ENCODE measurements at regions not wholly inside any gene's neighbourhood (a gene's known extent, or its start where the extent isn't known, plus 50 kb on each side); places are given as distances from the start of the nearest gene placed in this dataset.

- Histone ChIP-seq H3K9ac (peak overlapping the region; percentile 50 to 77 (median 67); a peak in 21 of 22 replicates), H4K20me1 (peaks cover 0 to 58% (median 15%) of the 10 kb centered on the region in 11 experiments; a peak in 14 of 22 replicates), H3K4me3 (peak overlapping the region in 9 of 10 experiments; percentile 6 to 57 (median 26); a peak in 13 of 20 replicates), H3K36me3 (peaks cover 9 to 70% (median 52%) of the 10 kb centered on the region in 11 experiments), H3K4me2 (peak overlapping the region; percentile 81 to 98 (median 94)), H3K9me3 (replicated peaks in 1 of 11) (no peaks in the 10 kb centered on the region), H3K4me1 (peaks cover 97 to 100% (median 100%) of the 10 kb centered on the region in 10 experiments), H3K27me3 (no peaks in the 10 kb centered on the region), H3K27ac (peak overlapping the region; percentile 71 to 91 (median 83))
- no peak for TF ChIP-seq Cebpa-rat (IDR thresholded peaks at IDR 0.05)
These were observed 114.2 kb upstream of the IPO9 start for GRCh38 chr1:201714542-201715329.

GRCh38 chr1:201715351-201715750, 113.6 kb upstream of the IPO9 start:
- peak overlapping the region; percentile 71 to 91 (median 83) for H3K27ac ChIP-seq
- no peak for TF ChIP-seq Cebpa-rat (IDR thresholded peaks at IDR 0.05)

GRCh38 chr1:201715801-201716741, 112.9 kb upstream of the IPO9 start:
- H3K4me2 ChIP-seq: peak overlapping the region; percentile 81 to 98 (median 94)
- H4K20me1 ChIP-seq: peaks cover 0 to 61% (median 22%) of the 10 kb centered on the region in 11 experiments; a peak in 15 of 22 replicates
- TF ChIP-seq Cebpa-rat (IDR thresholded peaks at IDR 0.05): no peak
- peak overlapping the region in 8 of 10 experiments; percentile 10 to 57 (median 34); a peak in 10 of 20 replicates for H3K4me3 ChIP-seq
- peak overlapping the region; percentile 71 to 91 (median 83); a peak in 21 of 22 replicates for H3K27ac ChIP-seq
- H3K9ac ChIP-seq: peak overlapping the region; percentile 48 to 77 (median 69); a peak in 21 of 22 replicates
- peaks cover 97 to 100% (median 100%) of the 10 kb centered on the region in 10 experiments for H3K4me1 ChIP-seq
- peaks cover 9 to 75% (median 62%) of the 10 kb centered on the region in 11 experiments for H3K36me3 ChIP-seq
- no peaks in the 10 kb centered on the region for H3K27me3 ChIP-seq
- no peaks in the 10 kb centered on the region for H3K9me3 ChIP-seq (replicated peaks in 1 of 11)

More at GRCh38 chr1:201715351-201715750, 113.6 kb upstream of the IPO9 start:
- H3K9ac ChIP-seq: peak overlapping the region; percentile 48 to 77 (median 67); a peak in 21 of 22 replicates
- no peaks in the 10 kb centered on the region for H3K9me3 ChIP-seq (replicated peaks in 1 of 11)
- no peaks in the 10 kb centered on the region for H3K27me3 ChIP-seq
- H3K4me3 ChIP-seq: peak overlapping the region in 9 of 10 experiments; percentile 6 to 57 (median 25); a peak in 11 of 20 replicates
- peaks cover 0 to 61% (median 18%) of the 10 kb centered on the region in 11 experiments; a peak in 15 of 22 replicates for H4K20me1 ChIP-seq
- H3K36me3 ChIP-seq: peaks cover 9 to 71% (median 57%) of the 10 kb centered on the region in 11 experiments
- H3K4me2 ChIP-seq: peak overlapping the region; percentile 81 to 98 (median 94)
- peaks cover 97 to 100% (median 100%) of the 10 kb centered on the region in 10 experiments for H3K4me1 ChIP-seq

GRCh38 chr1:201716742-201717135, 112.2 kb upstream of the IPO9 start:
- H3K27me3 ChIP-seq: no peaks in the 10 kb centered on the region
- peak overlapping the region in 10 of 11 experiments; percentile 52 to 77 (median 68); a peak in 19 of 22 replicates for H3K9ac ChIP-seq
- H3K4me2 ChIP-seq: peak overlapping the region; percentile 81 to 98 (median 94)
- peaks cover 0 to 67% (median 23%) of the 10 kb centered on the region in 11 experiments; a peak in 16 of 22 replicates for H4K20me1 ChIP-seq
- H3K27ac ChIP-seq: peak overlapping the region; percentile 29 to 91 (median 83); a peak in 21 of 22 replicates
- H3K4me1 ChIP-seq: peaks cover 97 to 100% (median 100%) of the 10 kb centered on the region in 10 experiments
- H3K36me3 ChIP-seq: peaks cover 9 to 82% (median 67%) of the 10 kb centered on the region in 11 experiments
- no peak for TF ChIP-seq Cebpa-rat (IDR thresholded peaks at IDR 0.05)
- no peaks in the 10 kb centered on the region for H3K9me3 ChIP-seq (replicated peaks in 1 of 11)
- H3K4me3 ChIP-seq: peak overlapping the region in 4 of 10 experiments; percentile 26 to 41 (median 30); a peak in 7 of 20 replicates

GRCh38 chr1:201717286-201717685, 111.7 kb upstream of the IPO9 start:
- peak overlapping the region in 10 of 11 experiments; percentile 68 to 91 (median 83); a peak in 20 of 22 replicates for H3K27ac ChIP-seq
- peak overlapping the region in 7 of 11 experiments; percentile 52 to 77 (median 67); a peak in 6 of 22 replicates for H3K9ac ChIP-seq
- peak overlapping the region; percentile 81 to 98 (median 94) for H3K4me2 ChIP-seq
- no peak for TF ChIP-seq Cebpa-rat (IDR thresholded peaks at IDR 0.05)
- H3K27me3 ChIP-seq: no peaks in the 10 kb centered on the region
- H3K9me3 ChIP-seq (replicated peaks in 1 of 11): peaks cover 0 to 3% (median 0%) of the 10 kb centered on the region in 11 experiments; a peak in 4 of 22 replicates
- peaks cover 94 to 100% (median 98%) of the 10 kb centered on the region in 10 experiments for H3K4me1 ChIP-seq
- peaks cover 0 to 68% (median 24%) of the 10 kb centered on the region in 11 experiments; a peak in 16 of 22 replicates for H4K20me1 ChIP-seq
- H3K4me3 ChIP-seq: peak overlapping the region in 1 of 10 experiments; percentile 29; a peak in 2 of 20 replicates
- H3K36me3 ChIP-seq: peaks cover 9 to 82% (median 73%) of the 10 kb centered on the region in 11 experiments

GRCh38 chr1:201718346-201719202, 110.4 kb upstream of the IPO9 start:
- peak overlapping the region in 9 of 11 experiments; percentile 19 to 69 (median 54); a peak in 10 of 22 replicates for H3K9ac ChIP-seq
- H3K36me3 ChIP-seq: peaks cover 15 to 82% (median 70%) of the 10 kb centered on the region in 11 experiments
- no peak for TF ChIP-seq Cebpa-rat (IDR thresholded peaks at IDR 0.05)

More at GRCh38 chr1:201718346-201719202, 110.4 kb upstream of the IPO9 start:
- Histone ChIP-seq H3K27ac (peak overlapping the region in 9 of 11 experiments; percentile 63 to 88 (median 83); a peak in 17 of 22 replicates), H3K27me3 (no peaks in the 10 kb centered on the region), H4K20me1 (peaks cover 0 to 68% (median 24%) of the 10 kb centered on the region in 11 experiments; a peak in 16 of 22 replicates), H3K9me3 (replicated peaks in 1 of 11) (peaks cover 0 to 10% (median 5%) of the 10 kb centered on the region in 11 experiments; a peak in 7 of 22 replicates), H3K4me2 (peak overlapping the region; percentile 87 to 98 (median 94)), H3K4me1 (peaks cover 81 to 100% (median 95%) of the 10 kb centered on the region in 10 experiments), H3K4me3 (peak overlapping the region in 2 of 10 experiments; percentile 10 to 17; a peak in 1 of 20 replicates)

Data from BLaER1 treated with 17β-estradiol and CSF1 and Interleukin-3, amounts not matched to agents 10 nM and 100 nM (cell line).